ENCODE measurements at regions not wholly inside any gene's neighbourhood (a gene's known extent, or its start where the extent isn't known, plus 50 kb on each side); places are given as distances from the start of the nearest gene placed in this dataset.

GRCh38 chr4:20391198-20391597, 139.5 kb downstream of the SLIT2 start:
- Histone ChIP-seq H2AFZ (ENCODE audit: low read depth, low read length, severe bottlenecking) (no peak overlapping the region), H3K27ac (ENCODE audit: low read depth, low read length) (no peak overlapping the region), H3K27me3 (ENCODE audit: low read length) (no peaks in the 10 kb centered on the region), H3K79me2 (ENCODE audit: insufficient read depth, low read length) (no peaks in the 10 kb centered on the region), H3K4me2 (ENCODE audit: low read depth, low read length, poor library complexity, severe bottlenecking) (no peak overlapping the region), H3F3A (ENCODE audit: insufficient read depth) (no peaks in the 10 kb centered on the region), H3K36me3 (ENCODE audit: low read length) (no peaks in the 10 kb centered on the region), H3K4me3 (ENCODE audit: insufficient read depth, low read length, poor library complexity, severe bottlenecking) (no peak overlapping the region), H3K9me3 (ENCODE audit: insufficient read depth, low read length) (no peaks in the 10 kb centered on the region), H3K9ac (ENCODE audit: low read length) (no peak overlapping the region), H4K20me1 (ENCODE audit: low read depth, low read length) (no peaks in the 10 kb centered on the region), H3K9me2 (replicated peaks; ENCODE audit: insufficient read depth, low read length) (no peaks in the 10 kb centered on the region)
- no peak for TF ChIP-seq EZH2phosphoT487 (conservative IDR thresholded peaks at IDR 0.05; ENCODE audit: low read length)
- no peak for TF ChIP-seq CTCF (IDR thresholded peaks at IDR 0.05; ENCODE audit: insufficient read depth, low read length, poor library complexity, severe bottlenecking)

GRCh38 chr4:20391912-20392311, 140.2 kb downstream of the SLIT2 start:
- H3F3A ChIP-seq (ENCODE audit: insufficient read depth), result no peaks in the 10 kb centered on the region
- no peaks in the 10 kb centered on the region for H3K9me2 ChIP-seq (replicated peaks; ENCODE audit: insufficient read depth, low read length)

GRCh38 chr4:20393486-20394100, 141.9 kb downstream of the SLIT2 start:
- TF ChIP-seq CTCF (IDR thresholded peaks at IDR 0.05; ENCODE audit: insufficient read depth, low read length, poor library complexity, severe bottlenecking) (no peak), EZH2phosphoT487 (conservative IDR thresholded peaks at IDR 0.05; ENCODE audit: low read length) (no peak)
- Histone ChIP-seq H3K27ac (ENCODE audit: low read depth, low read length) (no peak overlapping the region), H3K9ac (ENCODE audit: low read length) (no peak overlapping the region), H3K79me2 (ENCODE audit: insufficient read depth, low read length) (no peaks in the 10 kb centered on the region), H3K27me3 (ENCODE audit: low read length) (no peaks in the 10 kb centered on the region), H4K20me1 (ENCODE audit: low read depth, low read length) (no peaks in the 10 kb centered on the region), H3K9me2 (replicated peaks; ENCODE audit: insufficient read depth, low read length) (no peaks in the 10 kb centered on the region), H3K4me3 (ENCODE audit: insufficient read depth, low read length, poor library complexity, severe bottlenecking) (no peak overlapping the region), H3K36me3 (ENCODE audit: low read length) (no peaks in the 10 kb centered on the region), H3K9me3 (ENCODE audit: insufficient read depth, low read length) (no peaks in the 10 kb centered on the region), H2AFZ (ENCODE audit: low read depth, low read length, severe bottlenecking) (no peak overlapping the region), H3K4me2 (ENCODE audit: low read depth, low read length, poor library complexity, severe bottlenecking) (no peak overlapping the region), H3F3A (ENCODE audit: insufficient read depth) (no peaks in the 10 kb centered on the region)

More at GRCh38 chr4:20391912-20392311, 140.2 kb downstream of the SLIT2 start:
- Histone ChIP-seq H3K9me3 (ENCODE audit: insufficient read depth, low read length) (no peaks in the 10 kb centered on the region), H3K9ac (ENCODE audit: low read length) (no peak overlapping the region), H3K4me2 (ENCODE audit: low read depth, low read length, poor library complexity, severe bottlenecking) (no peak overlapping the region), H3K4me3 (ENCODE audit: insufficient read depth, low read length, poor library complexity, severe bottlenecking) (no peak overlapping the region), H2AFZ (ENCODE audit: low read depth, low read length, severe bottlenecking) (no peak overlapping the region), H3K79me2 (ENCODE audit: insufficient read depth, low read length) (no peaks in the 10 kb centered on the region), H3K36me3 (ENCODE audit: low read length) (no peaks in the 10 kb centered on the region), H3K27me3 (ENCODE audit: low read length) (no peaks in the 10 kb centered on the region), H4K20me1 (ENCODE audit: low read depth, low read length) (no peaks in the 10 kb centered on the region), H3K27ac (ENCODE audit: low read depth, low read length) (no peak overlapping the region)
- TF ChIP-seq EZH2phosphoT487 (conservative IDR thresholded peaks at IDR 0.05; ENCODE audit: low read length), result no peak
- TF ChIP-seq CTCF (IDR thresholded peaks at IDR 0.05; ENCODE audit: insufficient read depth, low read length, poor library complexity, severe bottlenecking), result no peak
